H9 (cell line): ENCODE measurements at regions not wholly inside any gene's neighbourhood (a gene's known extent, or its start where the extent isn't known, plus 50 kb on each side); places are given as distances from the start of the nearest gene placed in this dataset.

Experiments
- DNase-seq: peaks from one replicate; pipeline ENCODE4 v3.0.0-alpha.2; 2017
- H2AFZ ChIP-seq: one replicate; pipeline ENCODE4 v1.6.1; 2013; ENCODE audit warnings: mild to moderate bottlenecking, low read length, control low read depth, moderate library complexity
- H2AK5ac ChIP-seq: 2 replicates; pipeline ENCODE4 v1.6.1; 2013; ENCODE audit warnings: low read length, control low read depth, mixed read lengths; ENCODE audit not compliant: insufficient read length
- H2BK120ac ChIP-seq: one replicate; pipeline ENCODE4 v1.6.1; 2013; ENCODE audit warnings: low read depth, mild to moderate bottlenecking, low read length, control low read depth, inconsistent platforms; ENCODE audit not compliant: poor library complexity, severe bottlenecking
- H2BK12ac ChIP-seq: 2 replicates; pipeline ENCODE4 v1.6.1; 2013; ENCODE audit warnings: low read length, control low read depth, mixed read lengths, low read depth; ENCODE audit not compliant: insufficient read length
- H2BK15ac ChIP-seq: 2 replicates; pipeline ENCODE4 v1.6.1; 2013; ENCODE audit warnings: low read depth, low read length, control low read depth
- H2BK20ac ChIP-seq: one replicate; pipeline ENCODE4 v1.6.1; 2013; ENCODE audit warnings: low read depth, mild to moderate bottlenecking, low read length, control low read depth, inconsistent platforms; ENCODE audit not compliant: poor library complexity, severe bottlenecking
- H2BK5ac ChIP-seq: 2 replicates; pipeline ENCODE4 v1.6.1; 2013; ENCODE audit warnings: low read length, control low read depth, mixed read lengths; ENCODE audit not compliant: insufficient read length
- H3K14ac ChIP-seq: 2 replicates; pipeline ENCODE4 v1.6.1; 2013; ENCODE audit warnings: low read length, control low read depth; ENCODE audit not compliant: insufficient read depth
- H3K18ac ChIP-seq: 2 replicates; pipeline ENCODE4 v1.6.1; 2013; ENCODE audit warnings: low read depth, mild to moderate bottlenecking, mixed read lengths, low read length, control low read depth; ENCODE audit not compliant: insufficient read length
- H3K23ac ChIP-seq: 2 replicates; pipeline ENCODE4 v1.6.1; 2013; ENCODE audit warnings: low read length, control low read depth, mixed read lengths, low read depth; ENCODE audit not compliant: insufficient read length
- H3K23me2 ChIP-seq: 2 replicates; pipeline ENCODE4 v1.6.1; 2013; ENCODE audit warnings: low read depth, mild to moderate bottlenecking, mixed read lengths, low read length, control low read depth; ENCODE audit not compliant: insufficient read length, poor library complexity, severe bottlenecking
- H3K27ac ChIP-seq: 2 replicates; pipeline ENCODE4 v1.5.1; 2013; ENCODE audit warnings: low read length, control low read depth, mixed read lengths, low read depth; ENCODE audit not compliant: insufficient read length
- H3K27me3 ChIP-seq: 2 replicates; pipeline ENCODE4 v1.6.1; 2013; ENCODE audit warnings: low read length, control low read depth, inconsistent platforms; ENCODE audit not compliant: insufficient read depth
- H3K4ac ChIP-seq: 2 replicates; pipeline ENCODE4 v1.6.1; 2013; ENCODE audit warnings: low read depth, mild to moderate bottlenecking, control low read depth, inconsistent platforms, low read length, moderate library complexity
- H3K4me1 ChIP-seq: 2 replicates; pipeline ENCODE4 v1.6.1; 2013; ENCODE audit warnings: low read length, control low read depth, inconsistent platforms; ENCODE audit not compliant: insufficient read depth
- H3K4me2 ChIP-seq: 2 replicates; pipeline ENCODE4 v1.6.1; 2013; ENCODE audit warnings: low read length, control low read depth, mixed read lengths; ENCODE audit not compliant: insufficient read length, insufficient read depth
- H3K56ac ChIP-seq: 2 replicates; pipeline ENCODE4 v1.6.1; 2013; ENCODE audit warnings: low read depth, mild to moderate bottlenecking, mixed read lengths, low read length, control low read depth; ENCODE audit not compliant: insufficient read length
- H3K79me1 ChIP-seq: 2 replicates; pipeline ENCODE4 v1.6.1; 2013; ENCODE audit warnings: low read depth, mild to moderate bottlenecking, moderate library complexity, low read length, control low read depth, inconsistent platforms; ENCODE audit not compliant: insufficient read depth, poor library complexity, severe bottlenecking
- H3K79me2 ChIP-seq: 2 replicates; pipeline ENCODE4 v1.6.1; 2013; ENCODE audit warnings: low read length, control low read depth, inconsistent platforms; ENCODE audit not compliant: insufficient read depth
- H3K9ac ChIP-seq: 2 replicates; pipeline ENCODE4 v1.6.1; 2013; ENCODE audit warnings: low read length, control low read depth, mixed read lengths; ENCODE audit not compliant: insufficient read length; ENCODE audit errors: extremely low read depth
- H3K9me3 ChIP-seq: one replicate; pipeline ENCODE4 v1.6.1; 2013; ENCODE audit warnings: low read depth, low read length, inconsistent platforms; ENCODE audit not compliant: control insufficient read depth
- H3T11ph ChIP-seq: one replicate; pipeline ENCODE4 v1.6.1; 2013; ENCODE audit warnings: mild to moderate bottlenecking, low read length, control low read depth, inconsistent platforms
- H4K20me1 ChIP-seq: one replicate; pipeline ENCODE4 v1.6.1; 2013; ENCODE audit not compliant: control insufficient read depth, insufficient read length, insufficient read depth
- H4K5ac ChIP-seq: 2 replicates; pipeline ENCODE4 v1.6.1; 2013; ENCODE audit warnings: low read depth, mild to moderate bottlenecking, mixed read lengths, low read length, control low read depth; ENCODE audit not compliant: insufficient read length
- H4K8ac ChIP-seq: replicated peaks from 2 replicates; pipeline ENCODE4 v1.6.1; 2013; ENCODE audit warnings: low read length, control low read depth, mixed read lengths, low read depth; ENCODE audit not compliant: insufficient read length
- H4K91ac ChIP-seq: 2 replicates; pipeline ENCODE4 v1.6.1; 2013; ENCODE audit warnings: low read depth, mild to moderate bottlenecking, moderate library complexity, mixed read lengths, low read length, control low read depth; ENCODE audit not compliant: insufficient read length
- H3K27ac Mint-ChIP-seq, 3 experiments: 2 replicates in 2 of 3; 3 replicates in 1 of 3; pipeline ENCODE4 v1.8.0; 2020 to 2021; ENCODE audit warnings: mixed read lengths in 3 of 3, mild to moderate bottlenecking in 1 of 3, moderate library complexity in 1 of 3
- H3K27me3 Mint-ChIP-seq: 2 replicates; pipeline ENCODE4 v1.8.0; 2021; ENCODE audit warnings: low read depth, mild to moderate bottlenecking, moderate library complexity, mixed read lengths
- H3K36me3 Mint-ChIP-seq, 3 experiments: 2 replicates in 2 of 3; 3 replicates in 1 of 3; pipeline ENCODE4 v1.8.0; 2020 to 2021; ENCODE audit warnings: low read depth in 3 of 3, mixed read lengths in 3 of 3; ENCODE audit not compliant: insufficient read depth in 1 of 3
- H3K4me1 Mint-ChIP-seq, 2 experiments: 2 replicates each; pipeline ENCODE4 v1.8.0; 2020; ENCODE audit warnings: mixed read lengths in 2 of 2
- H3K4me3 Mint-ChIP-seq, 2 experiments: 2 replicates in 1 of 2; 3 replicates in 1 of 2; pipeline ENCODE4 v1.8.0; 2020 to 2021; ENCODE audit warnings: mild to moderate bottlenecking in 2 of 2, mixed read lengths in 2 of 2, moderate library complexity in 1 of 2
- H3K9me3 Mint-ChIP-seq, 2 experiments: 2 replicates in 1 of 2; 3 replicates in 1 of 2; pipeline ENCODE4 v1.8.0; 2020; ENCODE audit warnings: mild to moderate bottlenecking in 2 of 2, mixed read lengths in 2 of 2, moderate library complexity in 1 of 2
- WGBS: extraction: QIAGEN DNeasy Blood & Tissue Kit; methylation state at CpG from one replicate; pipeline ENCODE4 v1.1.7; 2013; ENCODE audit warnings: missing lambda C conversion rate, low lambda C conversion rate, mixed read lengths; ENCODE audit not compliant: insufficient read length; ENCODE audit errors: extremely low coverage; 5-methylcytosine and 5-hydroxymethylcytosine counted together
- TF ChIP-seq, protein P1 (sequence below): fragments of 200-600 bp; sonication (generic); conservative IDR thresholded peaks from 3 replicates; pipeline ENCODE4 v1.8.0; 2021; ENCODE audit warnings: antibody characterized with exemption, mild to moderate bottlenecking

- H3T11ph ChIP-seq, result no peak overlapping the region
- no peak overlapping the region for H3K4me3 Mint-ChIP-seq
- H3K9me3 Mint-ChIP-seq, result peaks cover 62 to 68% of the 10 kb centered on the region in 2 experiments
- H3K79me2 ChIP-seq, result no peaks in the 10 kb centered on the region
- H2BK15ac ChIP-seq, result no peak overlapping the region
- no peak overlapping the region for H4K5ac ChIP-seq
- no peak overlapping the region for H4K8ac ChIP-seq
- H2AK5ac ChIP-seq, result no peak overlapping the region
- WGBS, result no CpG with 5 or more reads among the region's 5 CpGs
- no peak overlapping the region for H2BK120ac ChIP-seq
- H3K27ac ChIP-seq, result no peak overlapping the region
- no peak overlapping the region for H3K27ac Mint-ChIP-seq
- H3K56ac ChIP-seq, result no peak overlapping the region
- no peak overlapping the region for H2BK20ac ChIP-seq
- H2AFZ ChIP-seq, result no peak overlapping the region
- no peaks in the 10 kb centered on the region for H3K4me1 ChIP-seq
- no peaks in the 10 kb centered on the region for H3K23me2 ChIP-seq
- no peaks in the 10 kb centered on the region for H3K79me1 ChIP-seq
- no peak overlapping the region for H3K9ac ChIP-seq
- H2BK12ac ChIP-seq, result no peak overlapping the region
- peaks cover 4 to 5% of the 10 kb centered on the region in 2 experiments; a peak in 1 of 4 replicates for H3K4me1 Mint-ChIP-seq
- H3K27me3 ChIP-seq, result no peaks in the 10 kb centered on the region; the same call in 1 of the 2 replicates
- H3K27me3 Mint-ChIP-seq, result no peaks in the 10 kb centered on the region; the same call in none of the 2 replicates
- no peak overlapping the region for H3K23ac ChIP-seq
- H3K36me3 Mint-ChIP-seq, result peaks cover 0 to 6% (median 0%) of the 10 kb centered on the region in 3 experiments; a peak in 3 of 7 replicates
- no peak overlapping the region for H3K18ac ChIP-seq
- H2BK5ac ChIP-seq, result no peak overlapping the region
- no peak overlapping the region for H3K4me2 ChIP-seq
- no peak overlapping the region for H3K14ac ChIP-seq
- no peaks in the 10 kb centered on the region for H3K9me3 ChIP-seq
- no peaks in the 10 kb centered on the region for H4K20me1 ChIP-seq
- no peak for DNase-seq
- H4K91ac ChIP-seq, result no peak overlapping the region
- TF ChIP-seq, protein P1, sequence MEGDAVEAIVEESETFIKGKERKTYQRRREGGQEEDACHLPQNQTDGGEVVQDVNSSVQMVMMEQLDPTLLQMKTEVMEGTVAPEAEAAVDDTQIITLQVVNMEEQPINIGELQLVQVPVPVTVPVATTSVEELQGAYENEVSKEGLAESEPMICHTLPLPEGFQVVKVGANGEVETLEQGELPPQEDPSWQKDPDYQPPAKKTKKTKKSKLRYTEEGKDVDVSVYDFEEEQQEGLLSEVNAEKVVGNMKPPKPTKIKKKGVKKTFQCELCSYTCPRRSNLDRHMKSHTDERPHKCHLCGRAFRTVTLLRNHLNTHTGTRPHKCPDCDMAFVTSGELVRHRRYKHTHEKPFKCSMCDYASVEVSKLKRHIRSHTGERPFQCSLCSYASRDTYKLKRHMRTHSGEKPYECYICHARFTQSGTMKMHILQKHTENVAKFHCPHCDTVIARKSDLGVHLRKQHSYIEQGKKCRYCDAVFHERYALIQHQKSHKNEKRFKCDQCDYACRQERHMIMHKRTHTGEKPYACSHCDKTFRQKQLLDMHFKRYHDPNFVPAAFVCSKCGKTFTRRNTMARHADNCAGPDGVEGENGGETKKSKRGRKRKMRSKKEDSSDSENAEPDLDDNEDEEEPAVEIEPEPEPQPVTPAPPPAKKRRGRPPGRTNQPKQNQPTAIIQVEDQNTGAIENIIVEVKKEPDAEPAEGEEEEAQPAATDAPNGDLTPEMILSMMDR, result no peak
- no peak overlapping the region for H3K4ac ChIP-seq
Measured at GRCh38 chrX:140920416-140920815, 82.0 kb upstream of the SPANXB1 start.
